VCaP (cell line): ENCODE measurements at regions not wholly inside any gene's neighbourhood (a gene's known extent, or its start where the extent isn't known, plus 50 kb on each side); places are given as distances from the start of the nearest gene placed in this dataset.

Experiments used
- H3K27ac ChIP-seq: fragments of 450-650 bp; 2 replicates; pipeline ENCODE4 v1.5.1; 2017
- TF ChIP-seq, protein P1 (sequence below): fragments of 450-650 bp; conservative IDR thresholded peaks from 2 replicates; pipeline ENCODE4 v1.5.1; 2017; ENCODE audit warnings: mild to moderate bottlenecking, moderate library complexity

- H3K27ac ChIP-seq = no peak overlapping the region
- TF ChIP-seq, protein P1, sequence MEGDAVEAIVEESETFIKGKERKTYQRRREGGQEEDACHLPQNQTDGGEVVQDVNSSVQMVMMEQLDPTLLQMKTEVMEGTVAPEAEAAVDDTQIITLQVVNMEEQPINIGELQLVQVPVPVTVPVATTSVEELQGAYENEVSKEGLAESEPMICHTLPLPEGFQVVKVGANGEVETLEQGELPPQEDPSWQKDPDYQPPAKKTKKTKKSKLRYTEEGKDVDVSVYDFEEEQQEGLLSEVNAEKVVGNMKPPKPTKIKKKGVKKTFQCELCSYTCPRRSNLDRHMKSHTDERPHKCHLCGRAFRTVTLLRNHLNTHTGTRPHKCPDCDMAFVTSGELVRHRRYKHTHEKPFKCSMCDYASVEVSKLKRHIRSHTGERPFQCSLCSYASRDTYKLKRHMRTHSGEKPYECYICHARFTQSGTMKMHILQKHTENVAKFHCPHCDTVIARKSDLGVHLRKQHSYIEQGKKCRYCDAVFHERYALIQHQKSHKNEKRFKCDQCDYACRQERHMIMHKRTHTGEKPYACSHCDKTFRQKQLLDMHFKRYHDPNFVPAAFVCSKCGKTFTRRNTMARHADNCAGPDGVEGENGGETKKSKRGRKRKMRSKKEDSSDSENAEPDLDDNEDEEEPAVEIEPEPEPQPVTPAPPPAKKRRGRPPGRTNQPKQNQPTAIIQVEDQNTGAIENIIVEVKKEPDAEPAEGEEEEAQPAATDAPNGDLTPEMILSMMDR = no peak
Measured at GRCh38 chr22:22993184-22993583, 77.1 kb upstream of the GNAZ start.

DNA sequence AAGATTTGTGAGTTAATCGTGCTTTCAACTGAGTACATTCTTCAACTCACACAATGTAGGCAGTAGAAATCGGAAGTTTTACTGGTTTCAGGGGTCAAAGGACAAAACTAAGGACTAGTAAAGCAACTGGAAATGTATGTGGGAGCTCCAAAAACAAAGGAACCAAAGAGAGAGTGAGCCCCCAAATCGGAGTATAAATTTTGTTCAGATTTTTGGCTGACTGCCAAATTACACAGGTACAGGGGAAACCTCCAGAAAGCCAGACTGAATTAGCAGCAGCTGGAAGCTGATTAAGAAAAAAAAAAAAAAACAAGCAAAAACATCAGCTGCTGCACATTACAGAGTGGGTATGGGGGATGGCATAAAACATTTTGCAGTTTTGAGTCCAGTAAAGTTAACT is 75.2 kb upstream of the GNAZ start:
- H3K27ac ChIP-seq = no peak overlapping the region

GRCh38 chr22:22996511-22997261 is 73.6 kb upstream of the GNAZ start:
- TF ChIP-seq, protein P1 = no peak
- no peak overlapping the region for H3K27ac ChIP-seq

More for the DNA sequence above, 75.2 kb upstream of the GNAZ start:
- TF ChIP-seq, protein P1 = no peak

DNA sequence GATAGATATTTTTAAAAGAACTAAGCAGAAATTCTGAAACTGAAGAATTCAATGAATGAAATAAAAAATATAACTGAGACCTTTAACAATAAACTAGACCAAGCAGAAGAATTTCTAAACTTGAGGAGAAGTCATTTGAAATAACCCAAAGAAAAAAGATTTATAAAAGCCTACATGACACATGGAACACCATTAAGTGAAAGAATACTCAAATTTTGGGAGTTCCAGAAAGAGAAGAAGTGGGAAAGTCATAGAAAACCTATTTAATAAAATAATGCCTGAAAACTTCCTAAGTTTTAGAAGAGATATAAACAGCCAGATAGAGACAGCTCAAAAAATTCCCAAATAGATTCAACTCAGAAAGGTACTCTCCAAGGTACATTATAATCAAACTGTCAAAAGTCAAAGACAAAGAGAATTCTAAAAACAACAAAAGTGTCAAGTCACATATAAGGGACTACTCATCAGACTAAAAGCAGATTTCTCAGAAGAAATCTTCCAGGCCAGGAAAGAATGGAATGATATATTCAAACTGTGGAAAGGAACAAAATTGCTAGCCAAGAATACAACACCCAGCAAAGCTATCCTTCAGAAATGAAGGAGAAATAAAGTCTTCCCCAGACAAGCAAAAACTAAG is 72.9 kb upstream of the GNAZ start:
- no peak overlapping the region for H3K27ac ChIP-seq
- TF ChIP-seq, protein P1 = no peak

DNA sequence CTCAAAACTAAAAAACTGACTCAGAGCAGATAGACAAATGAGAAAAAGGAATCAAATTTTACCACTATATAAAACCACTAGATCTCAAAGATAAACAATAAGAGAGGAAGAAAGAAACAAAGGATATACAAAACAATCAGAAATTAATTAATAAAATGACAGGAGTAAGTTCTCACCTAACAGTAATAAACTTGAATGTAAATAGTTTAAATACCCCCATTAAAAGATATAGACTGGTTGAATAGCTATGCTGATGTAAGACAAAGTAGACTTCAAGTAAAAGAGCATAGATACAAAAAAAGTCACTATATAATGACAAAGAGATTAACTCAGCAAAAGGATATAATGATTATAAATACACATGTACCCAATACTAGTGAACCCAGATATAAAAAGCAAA is 72.3 kb upstream of the GNAZ start:
- H3K27ac ChIP-seq = no peak overlapping the region
- TF ChIP-seq, protein P1 = no peak

DNA sequence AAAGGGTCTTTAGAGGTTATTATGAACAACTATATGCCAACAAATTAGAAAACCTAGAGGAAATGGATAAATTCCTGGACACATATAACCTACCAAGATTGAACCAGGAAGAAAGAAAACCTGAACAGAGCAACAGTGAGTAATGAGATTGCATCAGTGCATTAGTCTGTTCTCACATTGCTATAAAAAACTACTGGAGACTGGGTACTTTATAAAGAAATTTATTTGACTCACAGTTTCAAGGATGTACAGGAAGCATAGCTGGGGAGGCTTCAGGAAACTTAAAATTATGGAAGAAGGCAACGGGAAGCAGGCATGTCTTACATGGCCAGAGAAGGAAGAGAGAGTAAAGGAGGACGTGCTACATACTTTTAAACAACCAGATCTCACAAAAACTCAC is 70.8 kb upstream of the GNAZ start:
- TF ChIP-seq, protein P1 = no peak
- H3K27ac ChIP-seq = no peak overlapping the region

- no peak overlapping the region for H3K27ac ChIP-seq
- TF ChIP-seq, protein P1 = no peak
Measured at GRCh38 chr22:23000657-23001347, 69.5 kb upstream of the GNAZ start.
